ENCODE measurements at regions not wholly inside any gene's neighbourhood (a gene's known extent, or its start where the extent isn't known, plus 50 kb on each side); places are given as distances from the start of the nearest gene placed in this dataset.
"Not testable (repeated sequence)": the region's sequence is repeated elsewhere in the genome, so short reads cannot be mapped to it uniquely, and the experiment has no call there.

- no peak for DNase-seq (ENCODE audit: low read depth)
Measured at GRCh38 chr2:183532514-183532913, 408.3 kb downstream of the NUP35 start.

- no peak for DNase-seq (ENCODE audit: low read depth)
Measured at GRCh38 chr2:183533021-183533420, 408.8 kb downstream of the NUP35 start.

- DNase-seq (ENCODE audit: low read depth): no peak
Measured at GRCh38 chr2:183536290-183536689, 412.0 kb downstream of the NUP35 start.

- no peak for DNase-seq (ENCODE audit: low read depth)
Measured at GRCh38 chr2:183536714-183537113, 412.5 kb downstream of the NUP35 start.

- no peak for DNase-seq (ENCODE audit: low read depth)
Measured at GRCh38 chr2:183541766-183542165, 417.5 kb downstream of the NUP35 start.

GRCh38 chr2:183542606-183543005 lies 418.4 kb downstream of the NUP35 start:
- DNase-seq (ENCODE audit: low read depth): no peak

- DNase-seq (ENCODE audit: low read depth): no peak
Measured at GRCh38 chr2:183543222-183543621, 419.0 kb downstream of the NUP35 start.

GRCh38 chr2:183543731-183544130 lies 419.5 kb downstream of the NUP35 start:
- no peak for DNase-seq (ENCODE audit: low read depth)

- not testable (repeated sequence) for DNase-seq (ENCODE audit: low read depth)
Measured at GRCh38 chr2:183546560-183547350, 422.5 kb downstream of the NUP35 start.

- DNase-seq (ENCODE audit: low read depth): no peak
Measured at GRCh38 chr2:183552716-183553115, 428.5 kb downstream of the NUP35 start.

- DNase-seq (ENCODE audit: low read depth): no peak
Measured at GRCh38 chr2:183564726-183565125, 440.5 kb downstream of the NUP35 start.

- no peak for DNase-seq (ENCODE audit: low read depth)
Measured at GRCh38 chr2:183575481-183575880, 451.2 kb downstream of the NUP35 start.

GRCh38 chr2:183579686-183580085 lies 455.4 kb downstream of the NUP35 start:
- DNase-seq (ENCODE audit: low read depth): no peak

- no peak for DNase-seq (ENCODE audit: low read depth)
Measured at GRCh38 chr2:183592271-183592670, 468.0 kb downstream of the NUP35 start.

GRCh38 chr2:183594150-183594549 lies 469.9 kb downstream of the NUP35 start:
- no peak for DNase-seq (ENCODE audit: low read depth)

GRCh38 chr2:183597841-183598240 lies 473.6 kb downstream of the NUP35 start:
- no peak for DNase-seq (ENCODE audit: low read depth)

- DNase-seq (ENCODE audit: low read depth): no peak
Measured at GRCh38 chr2:183604065-183604464, 479.8 kb downstream of the NUP35 start.

GRCh38 chr2:183605440-183605839 lies 481.2 kb downstream of the NUP35 start:
- no peak for DNase-seq (ENCODE audit: low read depth)

GRCh38 chr2:183606022-183606717 lies 481.9 kb downstream of the NUP35 start:
- DNase-seq (ENCODE audit: low read depth): no peak

GRCh38 chr2:183606718-183607085 lies 482.5 kb downstream of the NUP35 start:
- DNase-seq (ENCODE audit: low read depth): no peak

GRCh38 chr2:183607995-183608394 lies 483.8 kb downstream of the NUP35 start:
- no peak for DNase-seq (ENCODE audit: low read depth)

GRCh38 chr2:183608747-183609146 lies 484.5 kb downstream of the NUP35 start:
- no peak for DNase-seq (ENCODE audit: low read depth)

- DNase-seq (ENCODE audit: low read depth): no peak
Measured at GRCh38 chr2:183610724-183611123, 486.5 kb downstream of the NUP35 start.

All from Daoy (cell line).